ENCODE measurements at regions not wholly inside any gene's neighbourhood (a gene's known extent, or its start where the extent isn't known, plus 50 kb on each side); places are given as distances from the start of the nearest gene placed in this dataset.

GRCh38 chr5:101977729-101978345, 318.2 kb downstream of the SLCO4C1 start:
- Histone ChIP-seq H2BK12ac (ENCODE audit: low read length in 2 of 2) (no peak overlapping the region), H3K4me1 (ENCODE audit: control insufficient read depth, insufficient read depth, low read depth, low read length) (no peaks in the 10 kb centered on the region), H4K91ac (ENCODE audit: low read length) (no peak overlapping the region), H2BK15ac (ENCODE audit: low read depth, poor library complexity, severe bottlenecking) (no peak overlapping the region), H3K27me3 (ENCODE audit: control insufficient read depth in 1 of 2, insufficient read depth in 1 of 2, low read length in 2 of 2) (no peaks in the 10 kb centered on the region), H3K79me1 (replicated peaks; ENCODE audit: low read length, poor library complexity, severe bottlenecking) (no peaks in the 10 kb centered on the region), H2BK120ac (ENCODE audit: low read depth, low read length) (no peak overlapping the region), H2AFZ (ENCODE audit: low read depth, low read length) (no peak overlapping the region), H3K36me3 (ENCODE audit: control insufficient read depth in 1 of 2, insufficient read depth in 2 of 2, low read depth in 1 of 2, low read length in 2 of 2) (no peaks in the 10 kb centered on the region), H3K18ac (ENCODE audit: low read depth in 1 of 2, low read length in 2 of 2) (no peak overlapping the region), H3K4ac (ENCODE audit: low read depth in 1 of 2, low read length in 2 of 2) (no peak overlapping the region), H3K4me2 (ENCODE audit: low read length, poor library complexity, severe bottlenecking) (no peak overlapping the region), H3K27ac (ENCODE audit: low read length, poor library complexity, severe bottlenecking) (no peak overlapping the region), H2AK5ac (ENCODE audit: low read length, severe bottlenecking) (no peak overlapping the region), H3K4me3 (ENCODE audit: insufficient read depth in 1 of 2, low read depth in 1 of 2, low read length in 2 of 2) (no peak overlapping the region), H3K14ac (ENCODE audit: low read length in 2 of 2) (no peak overlapping the region), H3K9me3 (ENCODE audit: control insufficient read depth, low read length) (no peaks in the 10 kb centered on the region), H2BK5ac (ENCODE audit: low read depth, low read length, poor library complexity, severe bottlenecking) (no peak overlapping the region), H3K23ac (ENCODE audit: low read length in 2 of 2) (no peak overlapping the region), H3K9ac (ENCODE audit: low read length) (no peak overlapping the region), H4K8ac (ENCODE audit: low read length) (no peak overlapping the region)
- 0% methylated on average over 1 of the region's 1 CpG for WGBS
- DNase-seq, result peak; percentile 65

DNA sequence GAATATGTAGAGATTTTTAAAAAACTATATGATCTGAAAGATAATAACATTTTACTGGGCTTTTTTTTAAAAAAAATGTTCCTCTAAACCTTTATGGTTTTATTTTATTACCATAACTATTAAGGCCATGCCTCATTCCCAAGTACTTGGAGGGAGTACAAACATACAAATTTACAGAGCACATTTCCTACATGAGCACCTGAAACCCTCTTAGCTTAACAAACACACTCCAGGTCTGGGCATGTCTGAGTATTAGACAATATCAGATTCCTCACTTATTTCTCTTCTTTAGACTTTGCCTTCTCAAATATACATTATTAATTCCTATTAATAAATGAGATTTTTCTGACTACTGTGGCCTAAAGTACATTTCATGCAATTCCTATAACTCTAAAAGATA, 319.2 kb downstream of the SLCO4C1 start:
- H2AFZ ChIP-seq (ENCODE audit: low read depth, low read length), result no peak overlapping the region
- H3K4me2 ChIP-seq (ENCODE audit: low read length, poor library complexity, severe bottlenecking), result no peak overlapping the region
- no peak overlapping the region for H4K91ac ChIP-seq (ENCODE audit: low read length)
- no peak overlapping the region for H2AK5ac ChIP-seq (ENCODE audit: low read length, severe bottlenecking)
- no peak overlapping the region for H3K14ac ChIP-seq (ENCODE audit: low read length in 2 of 2)
- H2BK5ac ChIP-seq (ENCODE audit: low read depth, low read length, poor library complexity, severe bottlenecking), result no peak overlapping the region
- H3K36me3 ChIP-seq (ENCODE audit: control insufficient read depth in 1 of 2, insufficient read depth in 2 of 2, low read depth in 1 of 2, low read length in 2 of 2), result no peaks in the 10 kb centered on the region
- H2BK120ac ChIP-seq (ENCODE audit: low read depth, low read length), result no peak overlapping the region
- H3K23ac ChIP-seq (ENCODE audit: low read length in 2 of 2), result no peak overlapping the region
- no peak overlapping the region for H2BK15ac ChIP-seq (ENCODE audit: low read depth, poor library complexity, severe bottlenecking)
- H3K79me1 ChIP-seq (replicated peaks; ENCODE audit: low read length, poor library complexity, severe bottlenecking), result no peaks in the 10 kb centered on the region
- H3K27ac ChIP-seq (ENCODE audit: low read length, poor library complexity, severe bottlenecking), result no peak overlapping the region
- H3K9me3 ChIP-seq (ENCODE audit: control insufficient read depth, low read length), result no peaks in the 10 kb centered on the region
- no peaks in the 10 kb centered on the region for H3K27me3 ChIP-seq (ENCODE audit: control insufficient read depth in 1 of 2, insufficient read depth in 1 of 2, low read length in 2 of 2)
- no peak overlapping the region for H3K4ac ChIP-seq (ENCODE audit: low read depth in 1 of 2, low read length in 2 of 2)
- no peaks in the 10 kb centered on the region for H3K4me1 ChIP-seq (ENCODE audit: control insufficient read depth, insufficient read depth, low read depth, low read length)
- no peak for DNase-seq
- no peak overlapping the region for H4K8ac ChIP-seq (ENCODE audit: low read length)
- no peak overlapping the region for H3K18ac ChIP-seq (ENCODE audit: low read depth in 1 of 2, low read length in 2 of 2)
- H3K9ac ChIP-seq (ENCODE audit: low read length), result no peak overlapping the region
- H3K4me3 ChIP-seq (ENCODE audit: insufficient read depth in 1 of 2, low read depth in 1 of 2, low read length in 2 of 2), result no peak overlapping the region
- H2BK12ac ChIP-seq (ENCODE audit: low read length in 2 of 2), result no peak overlapping the region

- Histone ChIP-seq H4K8ac (ENCODE audit: low read length) (no peak overlapping the region), H3K9ac (ENCODE audit: low read length) (no peak overlapping the region), H3K36me3 (ENCODE audit: control insufficient read depth in 1 of 2, insufficient read depth in 2 of 2, low read depth in 1 of 2, low read length in 2 of 2) (no peaks in the 10 kb centered on the region), H3K18ac (ENCODE audit: low read depth in 1 of 2, low read length in 2 of 2) (no peak overlapping the region), H2BK120ac (ENCODE audit: low read depth, low read length) (no peak overlapping the region), H2BK15ac (ENCODE audit: low read depth, poor library complexity, severe bottlenecking) (no peak overlapping the region), H2BK12ac (ENCODE audit: low read length in 2 of 2) (no peak overlapping the region), H3K23ac (ENCODE audit: low read length in 2 of 2) (no peak overlapping the region), H3K27ac (ENCODE audit: low read length, poor library complexity, severe bottlenecking) (no peak overlapping the region), H3K4me2 (ENCODE audit: low read length, poor library complexity, severe bottlenecking) (no peak overlapping the region), H3K27me3 (ENCODE audit: control insufficient read depth in 1 of 2, insufficient read depth in 1 of 2, low read length in 2 of 2) (no peaks in the 10 kb centered on the region), H3K79me1 (replicated peaks; ENCODE audit: low read length, poor library complexity, severe bottlenecking) (no peaks in the 10 kb centered on the region), H2BK5ac (ENCODE audit: low read depth, low read length, poor library complexity, severe bottlenecking) (no peak overlapping the region), H3K14ac (ENCODE audit: low read length in 2 of 2) (no peak overlapping the region), H3K4me1 (ENCODE audit: control insufficient read depth, insufficient read depth, low read depth, low read length) (no peaks in the 10 kb centered on the region), H4K91ac (ENCODE audit: low read length) (no peak overlapping the region), H2AFZ (ENCODE audit: low read depth, low read length) (no peak overlapping the region), H3K4me3 (ENCODE audit: insufficient read depth in 1 of 2, low read depth in 1 of 2, low read length in 2 of 2) (no peak overlapping the region), H2AK5ac (ENCODE audit: low read length, severe bottlenecking) (no peak overlapping the region), H3K4ac (ENCODE audit: low read depth in 1 of 2, low read length in 2 of 2) (no peak overlapping the region), H3K9me3 (ENCODE audit: control insufficient read depth, low read length) (no peaks in the 10 kb centered on the region)
- no peak for DNase-seq
- WGBS, result no CpG with 5 or more reads among the region's 1 CpG
Measured at GRCh38 chr5:101969742-101970141, 326.3 kb downstream of the SLCO4C1 start.

DNA sequence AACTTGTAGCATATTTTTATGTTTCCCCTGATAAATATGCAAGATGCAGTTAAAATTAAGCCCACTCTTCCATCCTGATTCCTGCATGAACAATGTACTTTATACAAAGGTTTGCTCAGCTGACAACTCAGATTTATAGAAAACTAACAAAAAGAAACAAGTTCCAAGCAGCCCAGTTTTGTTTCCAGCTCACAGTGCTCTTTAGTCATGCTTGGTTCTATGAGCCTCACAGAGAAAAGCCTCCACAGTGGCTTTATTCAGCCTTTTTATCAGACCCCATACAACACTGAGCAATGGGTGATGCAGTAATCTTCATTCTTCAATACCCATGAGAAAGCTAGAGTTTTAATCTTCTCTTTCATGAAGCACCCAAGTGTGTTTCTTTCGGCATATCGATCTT, 329.6 kb downstream of the SLCO4C1 start:
- Histone ChIP-seq H3K23ac (ENCODE audit: low read length in 2 of 2) (no peak overlapping the region), H3K27me3 (ENCODE audit: control insufficient read depth in 1 of 2, insufficient read depth in 1 of 2, low read length in 2 of 2) (no peaks in the 10 kb centered on the region), H3K4me2 (ENCODE audit: low read length, poor library complexity, severe bottlenecking) (no peak overlapping the region), H3K18ac (ENCODE audit: low read depth in 1 of 2, low read length in 2 of 2) (no peak overlapping the region), H4K8ac (ENCODE audit: low read length) (no peak overlapping the region), H2BK12ac (ENCODE audit: low read length in 2 of 2) (no peak overlapping the region), H2AK5ac (ENCODE audit: low read length, severe bottlenecking) (no peak overlapping the region), H3K79me1 (replicated peaks; ENCODE audit: low read length, poor library complexity, severe bottlenecking) (no peaks in the 10 kb centered on the region), H3K9ac (ENCODE audit: low read length) (no peak overlapping the region), H2BK120ac (ENCODE audit: low read depth, low read length) (no peak overlapping the region), H2BK5ac (ENCODE audit: low read depth, low read length, poor library complexity, severe bottlenecking) (no peak overlapping the region), H2AFZ (ENCODE audit: low read depth, low read length) (no peak overlapping the region), H3K4me1 (ENCODE audit: control insufficient read depth, insufficient read depth, low read depth, low read length) (no peaks in the 10 kb centered on the region), H3K27ac (ENCODE audit: low read length, poor library complexity, severe bottlenecking) (no peak overlapping the region), H3K14ac (ENCODE audit: low read length in 2 of 2) (no peak overlapping the region), H3K36me3 (ENCODE audit: control insufficient read depth in 1 of 2, insufficient read depth in 2 of 2, low read depth in 1 of 2, low read length in 2 of 2) (no peaks in the 10 kb centered on the region), H2BK15ac (ENCODE audit: low read depth, poor library complexity, severe bottlenecking) (no peak overlapping the region), H3K9me3 (ENCODE audit: control insufficient read depth, low read length) (no peaks in the 10 kb centered on the region), H3K4me3 (ENCODE audit: insufficient read depth in 1 of 2, low read depth in 1 of 2, low read length in 2 of 2) (no peak overlapping the region), H3K4ac (ENCODE audit: low read depth in 1 of 2, low read length in 2 of 2) (no peak overlapping the region), H4K91ac (ENCODE audit: low read length) (no peak overlapping the region)
- no peak for DNase-seq
- WGBS, result 100% methylated on average over 1 of the region's 2 CpGs

Data from mesenchymal stem cell (in vitro differentiated cells and primary cell).